NB4 (cell line): ENCODE measurements at regions not wholly inside any gene's neighbourhood (a gene's known extent, or its start where the extent isn't known, plus 50 kb on each side); places are given as distances from the start of the nearest gene placed in this dataset.

Source experiments
- MAX ChIP-seq: IDR thresholded peaks from 2 replicates; pipeline ENCODE4 v1.6.1; 2011; ENCODE audit warnings: low read depth, low read length
- POLR2A ChIP-seq: IDR thresholded peaks from 2 replicates; pipeline ENCODE4 v1.6.1; 2011; ENCODE audit warnings: mild to moderate bottlenecking; ENCODE audit not compliant: insufficient read length; ENCODE audit errors: extremely low read depth
- TF ChIP-seq, protein P1 (sequence below): IDR thresholded peaks from one replicate; pipeline ENCODE4 v1.5.1; 2012; ENCODE audit warnings: low read depth, low read length

DNA sequence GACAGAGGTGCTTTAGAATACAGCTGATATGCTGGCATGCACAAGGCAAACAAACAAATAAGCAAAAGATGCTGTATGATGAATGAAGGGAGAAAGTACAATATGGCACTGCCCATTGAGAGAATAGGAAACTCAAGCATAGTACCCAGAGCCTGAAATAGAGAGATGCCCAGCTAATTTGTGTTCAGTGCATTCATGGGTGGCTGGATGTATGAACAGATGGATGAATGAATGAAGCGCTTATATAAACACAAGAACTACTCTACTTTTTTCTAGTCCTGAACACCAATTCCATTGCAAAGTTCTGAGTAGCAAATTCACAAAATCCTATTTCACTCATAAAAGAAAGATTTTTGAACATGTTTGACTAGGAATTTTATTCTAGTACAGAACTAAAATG, 756.3 kb downstream of the SATB2 start:
- TF ChIP-seq, protein P1, sequence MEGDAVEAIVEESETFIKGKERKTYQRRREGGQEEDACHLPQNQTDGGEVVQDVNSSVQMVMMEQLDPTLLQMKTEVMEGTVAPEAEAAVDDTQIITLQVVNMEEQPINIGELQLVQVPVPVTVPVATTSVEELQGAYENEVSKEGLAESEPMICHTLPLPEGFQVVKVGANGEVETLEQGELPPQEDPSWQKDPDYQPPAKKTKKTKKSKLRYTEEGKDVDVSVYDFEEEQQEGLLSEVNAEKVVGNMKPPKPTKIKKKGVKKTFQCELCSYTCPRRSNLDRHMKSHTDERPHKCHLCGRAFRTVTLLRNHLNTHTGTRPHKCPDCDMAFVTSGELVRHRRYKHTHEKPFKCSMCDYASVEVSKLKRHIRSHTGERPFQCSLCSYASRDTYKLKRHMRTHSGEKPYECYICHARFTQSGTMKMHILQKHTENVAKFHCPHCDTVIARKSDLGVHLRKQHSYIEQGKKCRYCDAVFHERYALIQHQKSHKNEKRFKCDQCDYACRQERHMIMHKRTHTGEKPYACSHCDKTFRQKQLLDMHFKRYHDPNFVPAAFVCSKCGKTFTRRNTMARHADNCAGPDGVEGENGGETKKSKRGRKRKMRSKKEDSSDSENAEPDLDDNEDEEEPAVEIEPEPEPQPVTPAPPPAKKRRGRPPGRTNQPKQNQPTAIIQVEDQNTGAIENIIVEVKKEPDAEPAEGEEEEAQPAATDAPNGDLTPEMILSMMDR: no peak
- no peak for TF ChIP-seq POLR2A
- TF ChIP-seq MAX: no peak
